ENCODE measurements at regions not wholly inside any gene's neighbourhood (a gene's known extent, or its start where the extent isn't known, plus 50 kb on each side); places are given as distances from the start of the nearest gene placed in this dataset.

DNA sequence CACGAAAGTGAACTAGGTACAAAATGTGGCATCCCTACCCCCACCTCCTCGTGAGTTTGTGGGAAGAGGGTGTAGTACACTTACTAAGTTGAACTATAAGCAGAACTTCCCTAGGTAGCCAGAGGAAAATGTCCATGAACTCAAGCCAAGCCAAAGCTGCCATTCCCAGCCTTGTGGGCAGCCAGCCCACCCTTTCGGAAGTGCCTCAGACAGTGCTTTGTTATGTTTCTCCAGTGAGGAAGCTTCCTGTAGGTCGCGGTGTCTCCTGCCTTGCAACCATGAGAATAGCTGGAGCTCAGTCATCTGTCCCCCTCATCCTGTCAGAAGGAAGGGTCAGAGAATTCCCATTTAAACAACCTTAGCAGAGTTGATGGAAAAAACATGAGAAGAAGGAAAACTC, 266.9 kb downstream of the DUSP6 start:
- TF ChIP-seq POLR2AphosphoS5 (IDR thresholded peaks at IDR 0.05; ENCODE audit: low read depth, low read length) (no peak), POLR2A (IDR thresholded peaks at IDR 0.05; ENCODE audit: low read depth, low read length) (no peak), TAF1 (IDR thresholded peaks at IDR 0.05; ENCODE audit: borderline replicate concordance, low read depth, low read length) (no peak)

Measured in GM12892 (cell line).